Left lung (tissue), 4 donors: ENCODE measurements at regions not wholly inside any gene's neighbourhood (a gene's known extent, or its start where the extent isn't known, plus 50 kb on each side); places are given as distances from the start of the nearest gene placed in this dataset.
A peak's percentile ranks its signal among the peaks of the same experiment; 100 is the strongest.

Experiments used
- ATAC-seq: fragments of 200-7000 bp; cut with Tn5 transposase; one replicate; pipeline ENCODE4 v1.9.1; 2020; ENCODE audit warnings: moderate library complexity
- DNase-seq, 4 donors: peaks; one replicate each; pipeline ENCODE4 v3.0.0-alpha.2; 2013 to 2020
- H3K27ac ChIP-seq, 2 donors: fragments of 200-600 bp; sonication (generic) in 1 of 2; one replicate each; pipeline versions ENCODE4 v1.5.0 to v1.8.0; 2020 to 2021
- H3K27me3 ChIP-seq, 2 donors: fragments of 200-600 bp; sonication (generic) in 1 of 2; one replicate each; pipeline versions ENCODE4 v1.5.0 to v1.8.0; 2020 to 2021
- H3K36me3 ChIP-seq, 2 donors: fragments of 200-600 bp; sonication (generic) in 1 of 2; one replicate each; pipeline versions ENCODE4 v1.5.0 to v1.8.0; 2020 to 2021
- H3K4me1 ChIP-seq, 2 donors: fragments of 200-600 bp; one replicate each; pipeline ENCODE4 v1.8.0; 2021
- H3K4me3 ChIP-seq, 2 donors: fragments of 200-600 bp; sonication (generic) in 1 of 2; one replicate each; pipeline versions ENCODE4 v1.5.0 to v1.8.0; 2020 to 2021; ENCODE audit warnings: mild to moderate bottlenecking in 1 of 2
- H3K9me3 ChIP-seq, 2 donors: fragments of 200-600 bp; sonication (generic) in 1 of 2; one replicate each; pipeline versions ENCODE4 v1.5.0 to v1.8.0; 2020 to 2021
- intact Hi-C, 2 donors: fragments of 100-400 bp; cut with DNase I; formaldehyde crosslinking; loops; one replicate each; pipeline versions ENCODE4 v1.11.2 to v1.14.2; 2022
- TF ChIP-seq, protein P1 (sequence below), 2 donors: fragments of 200-600 bp; sonication (generic) in 1 of 2; IDR thresholded peaks; one replicate each; pipeline versions ENCODE4 v1.5.0 to v1.8.0; 2021; ENCODE audit warnings: antibody characterized with exemption in 2 of 2
- donor health status: DM: no; HTN: yes; CAD: no.
- donor health status: DM: no; HTN: no; CAD: no.

DNA sequence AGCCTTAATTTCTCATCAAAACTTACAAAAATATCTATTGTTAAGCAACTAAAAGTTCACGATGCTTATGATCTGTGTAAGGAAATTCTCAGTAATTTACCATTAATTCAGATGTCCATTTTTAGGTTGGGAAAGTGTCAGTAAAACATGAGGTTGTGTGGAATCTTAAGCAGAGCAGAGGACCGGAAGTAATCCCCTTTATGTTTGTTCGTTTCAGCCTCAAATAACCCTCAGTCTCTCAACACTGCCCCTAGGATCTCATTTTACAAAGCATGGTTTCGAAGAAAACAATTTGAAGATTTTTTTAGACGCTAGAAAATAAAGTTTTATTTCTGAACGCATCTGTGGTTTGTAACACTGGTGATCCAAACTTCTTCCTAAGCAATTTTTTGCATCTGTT, 504.2 kb downstream of the MAT2B start:
- H3K4me3 ChIP-seq = no peak overlapping the region
- DNase-seq = no peak
- H3K9me3 ChIP-seq = no peaks in the 10 kb centered on the region
- no peaks in the 10 kb centered on the region for H3K36me3 ChIP-seq
- TF ChIP-seq, protein P1, sequence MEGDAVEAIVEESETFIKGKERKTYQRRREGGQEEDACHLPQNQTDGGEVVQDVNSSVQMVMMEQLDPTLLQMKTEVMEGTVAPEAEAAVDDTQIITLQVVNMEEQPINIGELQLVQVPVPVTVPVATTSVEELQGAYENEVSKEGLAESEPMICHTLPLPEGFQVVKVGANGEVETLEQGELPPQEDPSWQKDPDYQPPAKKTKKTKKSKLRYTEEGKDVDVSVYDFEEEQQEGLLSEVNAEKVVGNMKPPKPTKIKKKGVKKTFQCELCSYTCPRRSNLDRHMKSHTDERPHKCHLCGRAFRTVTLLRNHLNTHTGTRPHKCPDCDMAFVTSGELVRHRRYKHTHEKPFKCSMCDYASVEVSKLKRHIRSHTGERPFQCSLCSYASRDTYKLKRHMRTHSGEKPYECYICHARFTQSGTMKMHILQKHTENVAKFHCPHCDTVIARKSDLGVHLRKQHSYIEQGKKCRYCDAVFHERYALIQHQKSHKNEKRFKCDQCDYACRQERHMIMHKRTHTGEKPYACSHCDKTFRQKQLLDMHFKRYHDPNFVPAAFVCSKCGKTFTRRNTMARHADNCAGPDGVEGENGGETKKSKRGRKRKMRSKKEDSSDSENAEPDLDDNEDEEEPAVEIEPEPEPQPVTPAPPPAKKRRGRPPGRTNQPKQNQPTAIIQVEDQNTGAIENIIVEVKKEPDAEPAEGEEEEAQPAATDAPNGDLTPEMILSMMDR (IDR thresholded peaks at IDR 0.05) = no peak
- intact Hi-C loops = loop anchor here in 1 of 2 donors (10.0 kb wide), 1 partner anchor 495 kb away; no protein-coding TSS in a partner anchor
- no peaks in the 10 kb centered on the region for H3K27me3 ChIP-seq
- H3K27ac ChIP-seq = no peak overlapping the region
- H3K4me1 ChIP-seq = no peaks in the 10 kb centered on the region
- no peak for ATAC-seq

DNA sequence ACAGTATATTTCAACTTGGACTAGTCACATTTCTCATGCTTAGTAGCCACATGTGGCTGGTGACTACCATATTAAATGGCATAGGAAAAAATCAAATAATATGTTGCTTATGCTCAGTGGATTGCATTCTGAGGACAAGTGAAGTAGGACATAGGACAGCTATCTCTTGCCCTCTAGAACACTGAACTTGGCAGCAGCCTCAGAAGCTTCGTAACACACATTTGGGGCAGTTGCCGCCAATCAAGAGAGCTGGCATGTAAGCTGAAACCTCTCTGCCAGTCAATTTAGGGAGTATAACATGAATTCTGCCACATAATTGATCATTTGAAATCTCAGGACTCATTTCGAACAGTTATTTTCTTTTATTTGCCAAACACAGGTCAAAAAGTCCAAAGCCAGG, 505.5 kb downstream of the MAT2B start:
- H3K9me3 ChIP-seq = no peaks in the 10 kb centered on the region
- no peak for DNase-seq
- intact Hi-C loops = loop anchor here in 1 of 2 donors (10.0 kb wide), 1 partner anchor 494 kb away; no protein-coding TSS in a partner anchor

DNA sequence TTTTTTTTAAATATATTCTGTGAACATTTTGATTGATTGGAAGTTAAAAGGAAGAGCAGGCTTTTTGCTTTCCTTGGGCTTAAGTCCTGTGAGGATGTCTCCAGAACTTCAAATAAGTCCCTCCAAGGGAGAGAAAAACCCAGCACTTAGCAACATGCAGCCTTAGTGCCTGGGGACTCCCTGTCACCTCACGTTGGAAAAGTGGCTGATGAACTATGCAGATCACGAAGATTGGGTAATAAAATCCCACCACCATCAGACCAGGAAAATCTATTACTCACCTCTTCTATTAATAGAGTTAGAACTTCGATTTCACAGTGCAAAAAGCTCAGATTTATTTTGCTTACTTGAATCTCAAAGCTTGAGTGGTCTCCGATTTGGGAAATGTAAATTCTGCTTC, 507.0 kb downstream of the MAT2B start:
- Histone ChIP-seq H3K9me3 (no peaks in the 10 kb centered on the region), H3K4me1 (no peaks in the 10 kb centered on the region), H3K27me3 (no peaks in the 10 kb centered on the region), H3K27ac (no peak overlapping the region), H3K4me3 (no peak overlapping the region), H3K36me3 (no peaks in the 10 kb centered on the region)
- DNase-seq = no peak
- TF ChIP-seq, protein P1 (IDR thresholded peaks at IDR 0.05) = no peak
- intact Hi-C loops = loop anchor here in 1 of 2 donors (10.0 kb wide), 1 partner anchor 492 kb away; no protein-coding TSS in a partner anchor
- ATAC-seq = no peak

More for the DNA sequence above, 505.5 kb downstream of the MAT2B start:
- no peak overlapping the region for H3K27ac ChIP-seq
- H3K36me3 ChIP-seq = no peaks in the 10 kb centered on the region
- no peak for ATAC-seq
- H3K4me1 ChIP-seq = no peaks in the 10 kb centered on the region
- TF ChIP-seq, protein P1 (IDR thresholded peaks at IDR 0.05) = no peak
- no peaks in the 10 kb centered on the region for H3K27me3 ChIP-seq
- no peak overlapping the region for H3K4me3 ChIP-seq

DNA sequence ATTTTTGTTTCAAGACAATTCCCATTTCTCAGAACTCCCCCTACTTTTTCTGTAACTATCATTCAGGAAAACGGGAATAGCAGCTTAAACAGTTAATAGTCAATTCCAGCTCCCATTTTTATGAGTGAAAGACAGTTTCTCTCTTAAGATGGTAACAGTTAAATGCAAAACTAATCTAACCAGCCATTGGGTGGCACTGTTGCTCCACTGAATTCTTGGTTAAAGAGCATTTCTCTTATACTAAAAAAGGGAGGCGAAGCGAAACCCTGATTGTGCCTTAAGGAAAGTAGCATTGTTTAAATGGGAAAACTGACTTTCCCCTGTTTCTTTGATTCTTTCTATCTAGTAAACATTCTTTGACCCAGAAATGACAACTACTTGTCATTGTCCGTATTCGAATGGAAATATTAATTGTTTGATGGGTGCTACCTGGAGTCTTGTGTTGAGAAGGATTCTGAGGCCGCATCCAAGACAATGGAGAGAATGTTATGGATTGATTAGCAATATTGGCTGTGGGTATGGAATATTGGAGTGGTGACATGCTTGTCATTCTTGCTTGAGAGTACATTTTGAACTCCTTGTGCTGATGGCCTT, 507.8 kb downstream of the MAT2B start:
- Histone ChIP-seq H3K4me1 (no peaks in the 10 kb centered on the region), H3K36me3 (no peaks in the 10 kb centered on the region), H3K4me3 (no peak overlapping the region), H3K27ac (no peak overlapping the region), H3K9me3 (no peaks in the 10 kb centered on the region), H3K27me3 (no peaks in the 10 kb centered on the region)
- intact Hi-C loops = loop anchor here in 1 of 2 donors (10.0 kb wide), 1 partner anchor 492 kb away; no protein-coding TSS in a partner anchor
- DNase-seq = peak in 2 of 4 donors; percentile 59 to 81
- TF ChIP-seq, protein P1 (IDR thresholded peaks at IDR 0.05) = peak; percentile 49 to 61
- ATAC-seq = peak; percentile 87

DNA sequence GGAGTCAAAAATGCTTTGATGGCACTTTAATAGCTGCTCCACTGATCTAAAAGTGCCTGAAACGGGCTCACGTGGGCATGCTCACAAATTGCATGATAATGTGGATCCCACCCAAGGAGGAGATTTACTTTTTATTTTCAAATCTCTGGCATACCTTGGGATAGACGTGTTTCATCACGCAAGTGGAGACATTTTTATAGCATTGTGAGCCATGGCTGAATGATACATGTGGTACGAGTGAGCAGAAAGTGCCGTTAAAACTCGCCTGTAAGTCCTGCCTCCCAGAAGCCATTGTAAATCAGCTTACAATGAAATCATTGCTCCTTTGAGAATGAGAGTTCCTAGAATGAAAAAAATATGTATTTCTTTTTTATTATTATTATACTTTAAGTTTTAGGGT, 514.7 kb downstream of the MAT2B start:
- Histone ChIP-seq H3K36me3 (no peaks in the 10 kb centered on the region), H3K27ac (no peak overlapping the region), H3K27me3 (no peaks in the 10 kb centered on the region), H3K4me3 (no peak overlapping the region), H3K9me3 (no peaks in the 10 kb centered on the region), H3K4me1 (no peaks in the 10 kb centered on the region)
- intact Hi-C loops = no loop called here
- TF ChIP-seq, protein P1 (IDR thresholded peaks at IDR 0.05) = no peak
- DNase-seq = no peak
- ATAC-seq = no peak
